A673 (cell line): ENCODE measurements at regions not wholly inside any gene's neighbourhood (a gene's known extent, or its start where the extent isn't known, plus 50 kb on each side); places are given as distances from the start of the nearest gene placed in this dataset.

Experiments used
- BruUV-seq: library from RNA; stranded (reverse); fragments of 400-500 nt; replicated peaks from 2 replicates; lab custom pipeline; 2021; lab: Mats Ljungman, UMichigan
- CTCF ChIA-PET: fragments of 300-600 bp; sonication (Branson Sonifier 250); formaldehyde crosslinking; loops from one replicate; lab custom pipeline; 2022; ENCODE audit warnings: antibody characterized with exemption; lab: Charles Lee
- POLR2A ChIA-PET: fragments of 300-600 bp; sonication (Branson Sonifier 250); formaldehyde crosslinking; loops from one replicate; lab custom pipeline; 2022; ENCODE audit warnings: antibody characterized with exemption; ENCODE audit not compliant: low non-redundant PET; lab: Charles Lee
- DNase-seq: peaks from one replicate; pipeline ENCODE4 v3.0.0-alpha.2; 2015; ENCODE audit warnings: low spot score
- H3K27ac ChIP-seq: fragments of 200-600 bp; sonication (generic); 2 replicates; pipeline ENCODE4 v1.5.1; 2016; ENCODE audit warnings: mixed run types, low read depth, mild to moderate bottlenecking, mixed read lengths, antibody characterized with exemption, low read length; ENCODE audit not compliant: poor library complexity, severe bottlenecking
- H3K27me3 ChIP-seq: fragments of 200-600 bp; sonication (generic); replicated peaks from 2 replicates; pipeline ENCODE4 v1.6.1; 2017; ENCODE audit warnings: mixed run types, low read depth, mild to moderate bottlenecking, mixed read lengths, antibody characterized with exemption, low read length; ENCODE audit not compliant: insufficient read depth, poor library complexity
- H3K36me3 ChIP-seq: fragments of 200-600 bp; sonication (generic); 2 replicates; pipeline ENCODE4 v1.6.1; 2016; ENCODE audit warnings: mixed run types, mild to moderate bottlenecking, mixed read lengths, antibody characterized with exemption, low read length; ENCODE audit not compliant: insufficient read depth, poor library complexity, severe bottlenecking
- H3K4me1 ChIP-seq: fragments of 200-600 bp; sonication (generic); 2 replicates; pipeline ENCODE4 v1.6.1; 2017; ENCODE audit warnings: mixed run types, mild to moderate bottlenecking, mixed read lengths, antibody characterized with exemption, low read length; ENCODE audit not compliant: insufficient read depth, poor library complexity, severe bottlenecking
- H3K4me3 ChIP-seq: fragments of 200-600 bp; sonication (generic); 2 replicates; pipeline ENCODE4 v1.5.1; 2016; ENCODE audit warnings: low read depth, mixed run types, mild to moderate bottlenecking, mixed read lengths, low read length; ENCODE audit not compliant: poor library complexity, severe bottlenecking
- H3K9me3 ChIP-seq: fragments of 200-600 bp; sonication (generic); 2 replicates; pipeline ENCODE4 v1.6.1; 2016; ENCODE audit warnings: mixed run types, low read depth, mild to moderate bottlenecking, mixed read lengths, antibody characterized with exemption, low read length; ENCODE audit not compliant: poor library complexity, severe bottlenecking
- EZH2 ChIP-seq: fragments of 200-600 bp; sonication (generic); IDR thresholded peaks from 2 replicates; pipeline ENCODE4 v1.6.1; 2017; ENCODE audit warnings: borderline replicate concordance, low read depth, mild to moderate bottlenecking, mixed read lengths, antibody characterized with exemption, low read length; ENCODE audit not compliant: poor library complexity, severe bottlenecking
- intact Hi-C: fragments of 100-400 bp; cut with micrococcal nuclease; formaldehyde crosslinking; loops from one replicate; pipeline ENCODE4 v1.10.0; 2022; ENCODE audit not compliant: unreplicated experiment
- TF ChIP-seq, protein P1 (sequence below): fragments of 300-800, 200-600 bp; sonication (generic); conservative IDR thresholded peaks from 2 replicates; pipeline ENCODE4 v1.5.1; 2017; ENCODE audit warnings: low read depth, mild to moderate bottlenecking, antibody characterized with exemption, low read length, moderate library complexity, mixed read lengths

DNA sequence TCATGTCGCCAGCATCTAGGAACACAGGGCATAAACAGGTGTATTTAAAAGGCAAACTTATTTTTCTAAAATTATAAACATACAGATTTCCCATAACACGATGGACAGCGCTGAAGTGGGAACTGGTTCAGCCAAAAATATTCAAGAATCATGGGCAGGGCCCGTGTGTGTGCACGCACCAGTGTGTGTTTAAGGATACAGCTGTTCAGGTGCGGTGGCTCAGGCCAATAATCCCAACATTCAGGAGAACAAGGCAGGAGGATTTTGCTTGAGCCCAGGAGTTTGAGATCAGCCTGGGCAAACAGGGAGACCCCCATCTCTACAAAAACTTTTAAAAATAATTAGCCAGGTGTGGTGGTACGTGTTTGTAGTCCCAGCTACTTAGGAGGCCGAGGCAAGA lies 288.6 kb upstream of the HDAC4 start:
- Histone ChIP-seq H3K36me3 (no peaks in the 10 kb centered on the region), H3K4me1 (no peaks in the 10 kb centered on the region), H3K27me3 (peaks cover 42% of the 10 kb centered on the region), H3K9me3 (no peaks in the 10 kb centered on the region), H3K4me3 (no peak overlapping the region), H3K27ac (no peak overlapping the region)
- ChIA-PET CTCF (no interaction called here), POLR2A (no interaction called here)
- no TSS peak for BruUV-seq
- DNase-seq = no peak
- intact Hi-C loops = no loop called here
- no peak for TF ChIP-seq EZH2
- TF ChIP-seq, protein P1, sequence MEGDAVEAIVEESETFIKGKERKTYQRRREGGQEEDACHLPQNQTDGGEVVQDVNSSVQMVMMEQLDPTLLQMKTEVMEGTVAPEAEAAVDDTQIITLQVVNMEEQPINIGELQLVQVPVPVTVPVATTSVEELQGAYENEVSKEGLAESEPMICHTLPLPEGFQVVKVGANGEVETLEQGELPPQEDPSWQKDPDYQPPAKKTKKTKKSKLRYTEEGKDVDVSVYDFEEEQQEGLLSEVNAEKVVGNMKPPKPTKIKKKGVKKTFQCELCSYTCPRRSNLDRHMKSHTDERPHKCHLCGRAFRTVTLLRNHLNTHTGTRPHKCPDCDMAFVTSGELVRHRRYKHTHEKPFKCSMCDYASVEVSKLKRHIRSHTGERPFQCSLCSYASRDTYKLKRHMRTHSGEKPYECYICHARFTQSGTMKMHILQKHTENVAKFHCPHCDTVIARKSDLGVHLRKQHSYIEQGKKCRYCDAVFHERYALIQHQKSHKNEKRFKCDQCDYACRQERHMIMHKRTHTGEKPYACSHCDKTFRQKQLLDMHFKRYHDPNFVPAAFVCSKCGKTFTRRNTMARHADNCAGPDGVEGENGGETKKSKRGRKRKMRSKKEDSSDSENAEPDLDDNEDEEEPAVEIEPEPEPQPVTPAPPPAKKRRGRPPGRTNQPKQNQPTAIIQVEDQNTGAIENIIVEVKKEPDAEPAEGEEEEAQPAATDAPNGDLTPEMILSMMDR = no peak

GRCh38 chr2:239688840-239689239 lies 288.0 kb upstream of the HDAC4 start:
- Histone ChIP-seq H3K4me3 (no peak overlapping the region), H3K4me1 (no peaks in the 10 kb centered on the region), H3K27ac (no peak overlapping the region), H3K36me3 (no peaks in the 10 kb centered on the region), H3K27me3 (peaks cover 47% of the 10 kb centered on the region), H3K9me3 (no peaks in the 10 kb centered on the region)
- no TSS peak for BruUV-seq
- intact Hi-C loops = no loop called here
- no peak for DNase-seq
- CTCF ChIA-PET = no interaction called here
- TF ChIP-seq, protein P1 = no peak
- TF ChIP-seq EZH2 = no peak
- POLR2A ChIA-PET = no interaction called here

DNA sequence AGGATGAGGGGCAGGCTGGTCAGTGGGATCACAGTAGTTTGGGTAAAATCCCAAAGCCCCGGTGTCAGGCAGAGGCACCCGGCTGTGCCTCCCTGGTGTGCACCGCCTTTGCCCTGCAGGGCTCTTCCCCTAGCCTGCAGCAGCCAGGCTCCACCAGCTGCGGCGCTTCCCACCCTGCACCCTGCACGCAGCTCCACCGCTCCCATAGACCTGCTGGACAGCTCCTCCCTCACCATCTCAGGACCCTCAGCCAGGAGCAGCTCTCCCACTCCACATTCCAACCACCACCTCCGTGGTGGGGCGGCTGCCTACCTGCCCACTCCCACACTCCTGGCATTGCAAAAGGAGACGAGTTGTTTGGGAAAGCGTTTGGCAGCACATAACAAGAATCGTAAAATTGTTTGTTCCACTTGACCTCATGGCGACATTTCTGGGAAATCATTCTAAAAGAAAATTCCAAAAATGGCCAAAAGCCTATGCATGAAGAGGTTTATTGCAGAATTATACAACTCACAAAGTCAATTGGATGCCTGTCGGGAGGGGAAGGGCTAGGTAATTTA lies 287.4 kb upstream of the HDAC4 start:
- Histone ChIP-seq H3K4me3 (no peak overlapping the region), H3K27ac (no peak overlapping the region), H3K9me3 (no peaks in the 10 kb centered on the region), H3K27me3 (peaks cover 53% of the 10 kb centered on the region), H3K36me3 (no peaks in the 10 kb centered on the region), H3K4me1 (no peaks in the 10 kb centered on the region)
- CTCF ChIA-PET = no interaction called here
- peak; percentile 5 for DNase-seq
- POLR2A ChIA-PET = no interaction called here
- intact Hi-C loops = no loop called here
- TF ChIP-seq, protein P1 = peak; percentile 45
- no peak for TF ChIP-seq EZH2
- no TSS peak for BruUV-seq
